ENCODE measurements at regions not wholly inside any gene's neighbourhood (a gene's known extent, or its start where the extent isn't known, plus 50 kb on each side); places are given as distances from the start of the nearest gene placed in this dataset.

GRCh38 chr1:177838907-177839485, 130.9 kb downstream of the SEC16B start:
- DNase-seq: no peak

GRCh38 chr1:177833631-177834030, 136.2 kb downstream of the SEC16B start:
- DNase-seq: no peak

- no peak for DNase-seq
Measured at GRCh38 chr1:177830531-177831135, 139.2 kb downstream of the SEC16B start.

GRCh38 chr1:177825276-177825901, 144.5 kb downstream of the SEC16B start:
- DNase-seq: no peak

- DNase-seq: no peak
Measured at GRCh38 chr1:177824508-177824982, 145.3 kb downstream of the SEC16B start.

GRCh38 chr1:177820213-177820612, 149.6 kb downstream of the SEC16B start:
- no peak for DNase-seq

GRCh38 chr1:177817937-177818875, 151.7 kb downstream of the SEC16B start:
- no peak for DNase-seq

GRCh38 chr1:177812650-177813049, 157.2 kb downstream of the SEC16B start:
- DNase-seq: no peak

- no peak for DNase-seq
Measured at GRCh38 chr1:177812144-177812543, 157.7 kb downstream of the SEC16B start.

GRCh38 chr1:177811429-177811828, 158.4 kb downstream of the SEC16B start:
- no peak for DNase-seq

GRCh38 chr1:177809819-177810218, 160.0 kb downstream of the SEC16B start:
- no peak for DNase-seq

GRCh38 chr1:177802304-177802703, 167.6 kb downstream of the SEC16B start:
- no peak for DNase-seq

GRCh38 chr1:177801790-177802189, 168.1 kb downstream of the SEC16B start:
- DNase-seq: no peak

- DNase-seq: no peak
Measured at GRCh38 chr1:177800400-177801088, 169.3 kb downstream of the SEC16B start.

- no peak for DNase-seq
Measured at GRCh38 chr1:177799746-177800145, 170.1 kb downstream of the SEC16B start.

- DNase-seq: no peak
Measured at GRCh38 chr1:177798614-177799013, 171.2 kb downstream of the SEC16B start.

GRCh38 chr1:177796561-177796960, 173.3 kb downstream of the SEC16B start:
- DNase-seq: no peak

GRCh38 chr1:177794376-177794991, 175.4 kb downstream of the SEC16B start:
- DNase-seq: no peak

- no peak for DNase-seq
Measured at GRCh38 chr1:177793900-177794299, 176.0 kb downstream of the SEC16B start.

GRCh38 chr1:177790566-177790965, 179.3 kb downstream of the SEC16B start:
- DNase-seq: no peak

GRCh38 chr1:177789956-177790355, 179.9 kb downstream of the SEC16B start:
- DNase-seq: no peak

- DNase-seq: no peak
Measured at GRCh38 chr1:177786176-177786745, 183.6 kb downstream of the SEC16B start.
